CD14-positive monocyte (primary cell): ENCODE measurements at regions not wholly inside any gene's neighbourhood (a gene's known extent, or its start where the extent isn't known, plus 50 kb on each side); places are given as distances from the start of the nearest gene placed in this dataset.

ENCODE experiments used
- DNase-seq, 3 donors: peaks; one replicate each; pipeline ENCODE4 v3.0.0-alpha.2; 2011 to 2022
- H2AFZ ChIP-seq: 2 replicates; pipeline ENCODE4 v1.6.0; 2012; ENCODE audit warnings: mild to moderate bottlenecking, low read depth, low read length, inconsistent platforms; ENCODE audit not compliant: insufficient read depth, poor library complexity, severe bottlenecking
- H3K27ac ChIP-seq, 2 donors: 1 replicate in 1 of 2; 2 replicates in 1 of 2; pipeline ENCODE4 v1.5.1; 2012 to 2013; ENCODE audit warnings: low read length in 2 of 2, control low read depth in 1 of 2, inconsistent platforms in 1 of 2, low read depth in 1 of 2, mild to moderate bottlenecking in 1 of 2
- H3K27me3 ChIP-seq, 2 donors: one replicate each; pipeline versions ENCODE4 v1.6.0 to v1.6.1; 2011 to 2013; ENCODE audit warnings: low read length in 2 of 2; ENCODE audit not compliant: control insufficient read depth in 2 of 2, insufficient read depth in 2 of 2
- H3K36me3 ChIP-seq, 2 donors: replicated peaks in 1 of 2; 1 replicate in 1 of 2; 2 replicates in 1 of 2; pipeline versions ENCODE4 v1.5.1 to v1.6.1; 2012 to 2013; ENCODE audit warnings: low read length in 2 of 2, control low read depth in 1 of 2, inconsistent platforms in 1 of 2, mild to moderate bottlenecking in 1 of 2; ENCODE audit not compliant: insufficient read depth in 2 of 2, control insufficient read depth in 1 of 2
- H3K4me1 ChIP-seq, 2 donors: 1 replicate in 1 of 2; 2 replicates in 1 of 2; pipeline versions ENCODE4 v1.5.1 to v1.6.1; 2012 to 2013; ENCODE audit warnings: low read length in 2 of 2, control low read depth in 1 of 2, inconsistent platforms in 1 of 2, mild to moderate bottlenecking in 1 of 2, moderate library complexity in 1 of 2; ENCODE audit not compliant: insufficient read depth in 2 of 2, control insufficient read depth in 1 of 2
- H3K4me2 ChIP-seq: replicated peaks from 2 replicates; pipeline ENCODE3; 2012; ENCODE audit warnings: low read length, moderate library complexity, mild to moderate bottlenecking; ENCODE audit not compliant: poor library complexity, severe bottlenecking; ENCODE audit errors: extremely low read depth
- H3K4me3 ChIP-seq, 3 experiments: fragments of 200-600 bp in 1 of 3; sonication (generic) in 1 of 3; replicated peaks in 1 of 3; 1 replicate in 2 of 3; 2 replicates in 1 of 3; pipeline ENCODE4 v1.5.1; 2011 to 2013; ENCODE audit warnings: low read length in 3 of 3, mild to moderate bottlenecking in 3 of 3, control low read depth in 2 of 3, low read depth in 2 of 3, inconsistent platforms in 1 of 3, moderate library complexity in 1 of 3
- H3K79me2 ChIP-seq: 2 replicates; pipeline ENCODE4 v1.6.0; 2012; ENCODE audit warnings: mild to moderate bottlenecking, control low read depth, inconsistent platforms, low read length, moderate library complexity; ENCODE audit not compliant: insufficient read depth
- H3K9ac ChIP-seq: 2 replicates; pipeline ENCODE4 v1.6.0; 2017; ENCODE audit warnings: low read length, mild to moderate bottlenecking; ENCODE audit not compliant: insufficient read depth, poor library complexity, severe bottlenecking
- H3K9me3 ChIP-seq, 2 donors: replicated peaks in 1 of 2; 1 replicate in 1 of 2; 2 replicates in 1 of 2; pipeline versions ENCODE4 v1.5.1 to v1.6.1; 2012 to 2013; ENCODE audit warnings: low read length in 2 of 2, control low read depth in 1 of 2; ENCODE audit not compliant: control insufficient read depth in 1 of 2, insufficient read depth in 1 of 2
- H4K20me1 ChIP-seq: 2 replicates; pipeline ENCODE4 v1.6.0; 2012; ENCODE audit warnings: mild to moderate bottlenecking, low read length, control low read depth, moderate library complexity; ENCODE audit not compliant: insufficient read depth
- H3K27ac Mint-ChIP-seq, 7 donors: one replicate each; pipeline ENCODE4 v1.8.0; 2020; ENCODE audit warnings: mild to moderate bottlenecking in 7 of 7, mixed read lengths in 7 of 7, moderate library complexity in 6 of 7, inconsistent platforms in 2 of 7
- H3K27me3 Mint-ChIP-seq, 3 donors: one replicate each; pipeline ENCODE4 v1.8.0; 2021 to 2022; ENCODE audit warnings: low read depth in 3 of 3, mild to moderate bottlenecking in 3 of 3, mixed read lengths in 3 of 3, moderate library complexity in 3 of 3, inconsistent platforms in 1 of 3
- H3K36me3 Mint-ChIP-seq, 2 donors: one replicate each; pipeline ENCODE4 v1.8.0; 2020; ENCODE audit warnings: mixed read lengths in 2 of 2, inconsistent platforms in 1 of 2, mild to moderate bottlenecking in 1 of 2
- H3K4me1 Mint-ChIP-seq: one replicate; pipeline ENCODE4 v1.8.0; 2020; ENCODE audit warnings: mild to moderate bottlenecking, mixed read lengths
- H3K4me3 Mint-ChIP-seq, 2 donors: one replicate each; pipeline ENCODE4 v1.8.0; 2020; ENCODE audit warnings: mild to moderate bottlenecking in 2 of 2, mixed read lengths in 2 of 2, moderate library complexity in 1 of 2
- H3K9me3 Mint-ChIP-seq, 7 donors: one replicate each; pipeline ENCODE4 v1.8.0; 2020 to 2022; ENCODE audit warnings: mixed read lengths in 7 of 7, mild to moderate bottlenecking in 6 of 7, moderate library complexity in 6 of 7, inconsistent platforms in 2 of 7
- WGBS: methylation state at CpG from one replicate; pipeline ENCODE4 v1.1.5; 2013; ENCODE audit warnings: missing lambda C conversion rate; ENCODE audit not compliant: insufficient coverage; 5-methylcytosine and 5-hydroxymethylcytosine counted together
- intact Hi-C, 2 donors: fragments of 100-400 bp; cut with micrococcal nuclease; formaldehyde crosslinking; loops; one replicate each; pipeline versions ENCODE4 v1.15.0 to v1.15.1; 2023
- TF ChIP-seq, protein P1 (sequence below): fragments of 200-600 bp; IDR thresholded peaks from one replicate; pipeline ENCODE4 v1.8.0; 2022; ENCODE audit warnings: antibody characterized with exemption, mild to moderate bottlenecking

DNA sequence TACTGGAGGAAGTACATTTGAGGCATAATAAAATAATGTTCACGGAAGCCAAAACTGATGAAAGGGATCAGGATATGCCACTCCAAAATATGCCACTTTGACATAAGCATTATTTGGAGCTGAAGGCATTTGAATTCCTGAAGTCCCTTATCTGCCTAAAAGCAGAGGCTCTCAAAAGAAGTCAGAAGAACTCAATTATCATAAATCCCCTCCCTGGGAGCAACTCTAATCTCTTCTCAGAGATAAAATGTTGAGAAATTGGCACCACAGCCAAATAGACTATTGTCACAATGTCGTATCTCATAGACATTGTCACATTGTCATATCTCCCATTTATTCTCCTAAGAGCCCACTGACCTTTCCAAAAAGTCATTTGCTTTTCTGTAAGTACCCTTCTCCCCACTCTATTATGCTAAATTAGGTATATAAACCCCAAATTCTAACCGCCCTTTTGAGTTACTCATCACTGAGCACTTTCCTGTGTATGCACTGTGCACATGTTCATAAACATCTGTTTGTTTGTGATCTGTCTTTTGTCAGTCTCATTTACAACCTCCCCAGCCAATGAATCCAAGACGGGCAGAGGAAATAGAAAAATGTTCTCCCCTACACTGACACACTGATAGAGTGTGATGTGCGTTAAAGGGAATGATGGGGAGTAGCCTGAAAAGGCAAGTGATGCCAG lies 78.5 kb upstream of the NAF1 start:
- Mint-ChIP-seq H3K4me1 (no peaks in the 10 kb centered on the region), H3K4me3 (no peak overlapping the region), H3K36me3 (no peaks in the 10 kb centered on the region), H3K27me3 (peaks cover 0 to 2% (median 0%) of the 10 kb centered on the region in 3 donors), H3K27ac (no peak overlapping the region), H3K9me3 (peaks cover 0 to 9% (median 5%) of the 10 kb centered on the region in 7 donors)
- Histone ChIP-seq H3K27me3 (no peaks in the 10 kb centered on the region), H3K4me1 (no peaks in the 10 kb centered on the region), H4K20me1 (no peaks in the 10 kb centered on the region), H3K9me3 (no peaks in the 10 kb centered on the region), H2AFZ (no peak overlapping the region), H3K79me2 (no peaks in the 10 kb centered on the region), H3K4me2 (no peak overlapping the region), H3K27ac (no peak overlapping the region), H3K36me3 (no peaks in the 10 kb centered on the region), H3K9ac (no peak overlapping the region), H3K4me3 (no peak overlapping the region)
- intact Hi-C loops, result no loop called here
- WGBS, result 100% methylated on average over 1 of the region's 5 CpGs
- DNase-seq, result no peak
- TF ChIP-seq, protein P1, sequence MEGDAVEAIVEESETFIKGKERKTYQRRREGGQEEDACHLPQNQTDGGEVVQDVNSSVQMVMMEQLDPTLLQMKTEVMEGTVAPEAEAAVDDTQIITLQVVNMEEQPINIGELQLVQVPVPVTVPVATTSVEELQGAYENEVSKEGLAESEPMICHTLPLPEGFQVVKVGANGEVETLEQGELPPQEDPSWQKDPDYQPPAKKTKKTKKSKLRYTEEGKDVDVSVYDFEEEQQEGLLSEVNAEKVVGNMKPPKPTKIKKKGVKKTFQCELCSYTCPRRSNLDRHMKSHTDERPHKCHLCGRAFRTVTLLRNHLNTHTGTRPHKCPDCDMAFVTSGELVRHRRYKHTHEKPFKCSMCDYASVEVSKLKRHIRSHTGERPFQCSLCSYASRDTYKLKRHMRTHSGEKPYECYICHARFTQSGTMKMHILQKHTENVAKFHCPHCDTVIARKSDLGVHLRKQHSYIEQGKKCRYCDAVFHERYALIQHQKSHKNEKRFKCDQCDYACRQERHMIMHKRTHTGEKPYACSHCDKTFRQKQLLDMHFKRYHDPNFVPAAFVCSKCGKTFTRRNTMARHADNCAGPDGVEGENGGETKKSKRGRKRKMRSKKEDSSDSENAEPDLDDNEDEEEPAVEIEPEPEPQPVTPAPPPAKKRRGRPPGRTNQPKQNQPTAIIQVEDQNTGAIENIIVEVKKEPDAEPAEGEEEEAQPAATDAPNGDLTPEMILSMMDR, result no peak

DNA sequence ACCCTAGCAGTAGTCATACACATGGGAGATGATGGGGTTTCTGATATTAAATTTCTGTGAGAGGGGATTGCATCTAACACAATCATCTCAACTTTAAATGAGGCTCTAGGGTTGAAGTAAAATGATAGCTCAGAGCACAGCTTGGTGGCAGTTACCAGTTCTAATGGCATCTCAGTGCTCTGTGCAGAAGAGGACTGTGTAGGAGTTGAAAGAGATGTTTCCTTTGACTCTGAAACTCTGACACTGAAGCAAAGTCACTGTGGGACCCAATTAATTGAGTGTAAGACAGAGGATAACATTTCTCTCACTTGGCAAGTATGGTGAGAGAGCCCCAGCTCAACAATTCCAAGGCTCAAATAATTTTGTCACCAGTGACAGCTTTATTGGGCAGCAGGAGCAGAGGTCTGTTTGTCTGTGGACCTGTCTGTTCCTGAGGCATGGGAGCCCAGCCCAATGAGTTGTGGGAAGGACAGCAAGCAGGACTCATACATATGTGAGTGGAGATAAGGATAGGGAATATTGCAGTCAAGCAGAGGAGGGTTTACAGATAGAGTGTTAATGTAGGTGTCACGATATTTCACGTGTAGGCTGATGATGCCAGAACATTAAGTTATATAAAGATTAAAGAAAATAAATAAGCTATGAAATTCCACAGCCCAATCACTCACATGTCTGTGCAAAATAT lies 76.7 kb upstream of the NAF1 start:
- Histone ChIP-seq H3K27me3 (no peaks in the 10 kb centered on the region), H3K9me3 (no peaks in the 10 kb centered on the region), H4K20me1 (no peaks in the 10 kb centered on the region), H2AFZ (no peak overlapping the region), H3K9ac (no peak overlapping the region), H3K4me3 (no peak overlapping the region), H3K27ac (no peak overlapping the region), H3K36me3 (no peaks in the 10 kb centered on the region), H3K4me2 (no peak overlapping the region), H3K4me1 (no peaks in the 10 kb centered on the region), H3K79me2 (no peaks in the 10 kb centered on the region)
- intact Hi-C loops, result no loop called here
- DNase-seq, result no peak
- Mint-ChIP-seq H3K4me1 (no peaks in the 10 kb centered on the region), H3K9me3 (peaks cover 0 to 5% (median 4%) of the 10 kb centered on the region in 7 donors), H3K27me3 (no peaks in the 10 kb centered on the region), H3K36me3 (no peaks in the 10 kb centered on the region), H3K27ac (no peak overlapping the region), H3K4me3 (no peak overlapping the region)
- no CpG with 5 or more reads among the region's 2 CpGs for WGBS
- TF ChIP-seq, protein P1, result no peak
